CD4-positive, alpha-beta T cell (primary cell): ENCODE measurements at regions not wholly inside any gene's neighbourhood (a gene's known extent, or its start where the extent isn't known, plus 50 kb on each side); places are given as distances from the start of the nearest gene placed in this dataset.
"Not testable (repeated sequence)": the region's sequence is repeated elsewhere in the genome, so short reads cannot be mapped to it uniquely, and the experiment has no call there.

Experiments used
- ATAC-seq: fragments of 200-7000 bp; cut with Tn5 transposase; one replicate; pipeline ENCODE4 v1.10.0; 2022; ENCODE audit warnings: mild to moderate bottlenecking; ENCODE audit not compliant: poor library complexity
- CTCF ChIA-PET: fragments of 350-600 bp; sonication (Branson Sonifier 250); formaldehyde crosslinking; loops from one replicate; lab custom pipeline; 2021; ENCODE audit warnings: antibody characterized with exemption, inconsistent platforms; lab: Charles Lee
- POLR2A ChIA-PET: fragments of 350-600 bp; sonication (Branson Sonifier 250); formaldehyde crosslinking; loops from one replicate; lab custom pipeline; 2021; ENCODE audit warnings: antibody characterized with exemption, inconsistent platforms; lab: Charles Lee
- DNase-seq, 14 experiments: peaks; one replicate each; pipeline ENCODE4 v3.0.0-alpha.2; 2013 to 2020; ENCODE audit warnings: mixed read lengths in 2 of 14
- H3K27ac ChIP-seq, 2 donors: one replicate each; pipeline versions ENCODE4 v1.5.1 to v1.7.0; 2013; ENCODE audit warnings: low read length in 2 of 2, low read depth in 1 of 2, mild to moderate bottlenecking in 1 of 2
- H3K27me3 ChIP-seq, 2 experiments: 1 replicate in 1 of 2; 2 replicates in 1 of 2; pipeline versions ENCODE4 v1.6.1 to v1.7.0; 2013; ENCODE audit warnings: low read length in 2 of 2, control low read depth in 1 of 2, mild to moderate bottlenecking in 1 of 2, moderate library complexity in 1 of 2; ENCODE audit not compliant: insufficient read depth in 2 of 2, control insufficient read depth in 1 of 2
- H3K36me3 ChIP-seq: one replicate; pipeline ENCODE4 v1.6.1; 2013; ENCODE audit warnings: low read length, control low read depth; ENCODE audit not compliant: insufficient read depth
- H3K4me1 ChIP-seq: one replicate; pipeline ENCODE4 v1.6.1; 2013; ENCODE audit warnings: low read length, control low read depth; ENCODE audit not compliant: insufficient read depth
- H3K4me3 ChIP-seq: one replicate; pipeline ENCODE4 v1.5.1; 2013; ENCODE audit warnings: mild to moderate bottlenecking, low read length, moderate library complexity
- H3K9me3 ChIP-seq, 2 experiments: 1 replicate in 1 of 2; 2 replicates in 1 of 2; pipeline versions ENCODE4 v1.6.1 to v1.7.0; 2013; ENCODE audit warnings: low read length in 2 of 2, mild to moderate bottlenecking in 2 of 2, control low read depth in 1 of 2, moderate library complexity in 1 of 2; ENCODE audit not compliant: control insufficient read depth in 1 of 2, insufficient read depth in 1 of 2
- H3K27ac Mint-ChIP-seq: one replicate; pipeline ENCODE4 v1.8.0; 2020; ENCODE audit warnings: mixed read lengths
- H3K27me3 Mint-ChIP-seq: one replicate; pipeline ENCODE4 v1.8.0; 2021; ENCODE audit warnings: mixed read lengths
- H3K36me3 Mint-ChIP-seq: one replicate; pipeline ENCODE4 v1.8.0; 2021; ENCODE audit warnings: low read depth, mixed read lengths
- H3K4me1 Mint-ChIP-seq: one replicate; pipeline ENCODE4 v1.8.0; 2021; ENCODE audit warnings: low read depth, mixed read lengths
- H3K4me3 Mint-ChIP-seq: one replicate; pipeline ENCODE4 v1.8.0; 2020; ENCODE audit warnings: mild to moderate bottlenecking, mixed read lengths
- H3K9me3 Mint-ChIP-seq: one replicate; pipeline ENCODE4 v1.8.0; 2020; ENCODE audit warnings: mixed read lengths
- CTCF ChIP-seq: fragments of 200-600 bp; IDR thresholded peaks from one replicate; pipeline ENCODE4 v1.8.0; 2022; ENCODE audit warnings: antibody characterized with exemption, mild to moderate bottlenecking
- intact Hi-C, 2 experiments: fragments of 100-400 bp; cut with DNase I in 1 of 2; cut with micrococcal nuclease in 1 of 2; formaldehyde crosslinking; loops; one replicate each; pipeline versions ENCODE4 v1.15.1 to v1.9.0; 2023 to 2025; cut with DNase I, micrococcal nuclease

GRCh38 chr3:124362455-124362854, 367.8 kb upstream of the UMPS start:
- no peaks in the 10 kb centered on the region for H3K9me3 ChIP-seq
- intact Hi-C loops: no loop called here
- peaks cover 23% of the 10 kb centered on the region for H3K27me3 Mint-ChIP-seq
- TF ChIP-seq CTCF: no peak
- H3K4me3 Mint-ChIP-seq: no peak overlapping the region
- no peak overlapping the region for H3K4me3 ChIP-seq
- CTCF ChIA-PET: no interaction called here
- H3K27ac Mint-ChIP-seq: no peak overlapping the region
- POLR2A ChIA-PET: no interaction called here
- H3K27ac ChIP-seq: no peak overlapping the region
- H3K9me3 Mint-ChIP-seq: no peaks in the 10 kb centered on the region
- H3K4me1 ChIP-seq: no peaks in the 10 kb centered on the region
- H3K27me3 ChIP-seq: peaks cover 3% of the 10 kb centered on the region in 2 experiments
- H3K36me3 ChIP-seq: no peaks in the 10 kb centered on the region
- ATAC-seq: no peak
- H3K36me3 Mint-ChIP-seq: no peaks in the 10 kb centered on the region
- no peak for DNase-seq
- H3K4me1 Mint-ChIP-seq: no peaks in the 10 kb centered on the region

DNA sequence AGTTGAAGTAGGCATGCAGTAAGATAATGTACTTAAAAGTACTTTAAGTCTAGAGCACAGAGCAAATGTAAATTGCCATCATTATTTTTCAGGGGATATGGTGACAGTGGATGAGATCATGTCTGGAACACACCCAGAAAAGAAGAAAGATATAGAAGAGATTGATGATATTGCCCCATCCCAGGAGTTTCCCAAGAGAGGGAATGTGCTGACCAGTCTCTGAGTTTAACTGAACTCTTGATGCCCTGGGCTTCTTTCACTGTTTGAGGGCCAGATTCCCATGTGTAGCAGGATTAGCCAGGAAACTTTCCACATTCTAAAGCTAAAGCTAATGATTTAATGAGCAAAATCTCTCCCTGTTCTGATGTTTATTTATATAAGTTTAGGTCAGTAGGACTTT, 366.8 kb upstream of the UMPS start:
- Histone ChIP-seq H3K27ac (no peak overlapping the region), H3K9me3 (no peaks in the 10 kb centered on the region), H3K4me3 (no peak overlapping the region), H3K4me1 (no peaks in the 10 kb centered on the region), H3K36me3 (no peaks in the 10 kb centered on the region), H3K27me3 (peaks cover 0 to 3% of the 10 kb centered on the region in 2 experiments)
- TF ChIP-seq CTCF: no peak
- Mint-ChIP-seq H3K27ac (no peak overlapping the region), H3K27me3 (peaks cover 23% of the 10 kb centered on the region), H3K4me1 (no peaks in the 10 kb centered on the region), H3K36me3 (no peaks in the 10 kb centered on the region), H3K4me3 (no peak overlapping the region), H3K9me3 (no peaks in the 10 kb centered on the region)
- intact Hi-C loops: no loop called here
- CTCF ChIA-PET: no interaction called here
- no peak for DNase-seq
- POLR2A ChIA-PET: no interaction called here
- ATAC-seq: no peak

DNA sequence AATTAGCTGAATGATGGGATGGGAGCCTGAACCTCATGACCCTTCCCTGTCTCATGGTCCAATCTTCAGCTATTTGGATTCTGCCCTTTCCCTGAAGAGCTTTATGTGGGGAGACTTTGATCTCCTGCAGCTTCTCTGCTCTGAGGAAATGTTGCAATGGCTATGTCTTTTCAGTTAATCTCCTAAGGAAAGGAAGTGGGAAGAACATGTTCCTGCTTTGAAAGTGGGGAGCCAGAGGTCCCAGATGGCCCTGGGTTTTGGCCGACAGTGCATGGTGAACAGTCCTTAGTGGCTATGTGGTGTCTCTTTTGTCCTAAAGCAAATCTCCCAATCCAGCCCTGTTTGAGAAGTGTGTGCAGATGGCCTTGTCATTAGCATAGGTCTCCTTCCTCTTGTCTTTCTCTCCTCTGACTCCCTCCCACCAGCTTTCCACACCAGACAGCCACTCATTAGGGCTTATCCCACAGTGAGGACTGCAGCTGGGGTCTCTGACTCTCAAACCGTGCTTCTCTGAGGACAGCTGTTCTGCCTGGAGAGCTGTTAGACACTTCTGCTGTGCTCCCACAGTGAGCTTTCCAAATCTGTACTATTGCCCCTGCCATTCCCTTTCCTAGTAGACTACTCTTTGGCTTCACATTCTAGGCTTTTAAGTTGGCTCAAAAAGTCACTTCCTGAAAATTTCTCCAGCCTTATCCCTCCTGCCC, 365.8 kb upstream of the UMPS start:
- Mint-ChIP-seq H3K4me3 (no peak overlapping the region), H3K36me3 (no peaks in the 10 kb centered on the region), H3K9me3 (no peaks in the 10 kb centered on the region), H3K27me3 (peaks cover 15% of the 10 kb centered on the region), H3K4me1 (no peaks in the 10 kb centered on the region), H3K27ac (no peak overlapping the region)
- H3K27me3 ChIP-seq: no peaks in the 10 kb centered on the region
- DNase-seq: no peak
- H3K4me1 ChIP-seq: no peaks in the 10 kb centered on the region
- no peaks in the 10 kb centered on the region for H3K9me3 ChIP-seq
- ChIA-PET POLR2A (no interaction called here), CTCF (no interaction called here)
- ATAC-seq: no peak
- no peak overlapping the region for H3K27ac ChIP-seq
- H3K4me3 ChIP-seq: no peak overlapping the region
- intact Hi-C loops: no loop called here
- no peak for TF ChIP-seq CTCF
- H3K36me3 ChIP-seq: no peaks in the 10 kb centered on the region

DNA sequence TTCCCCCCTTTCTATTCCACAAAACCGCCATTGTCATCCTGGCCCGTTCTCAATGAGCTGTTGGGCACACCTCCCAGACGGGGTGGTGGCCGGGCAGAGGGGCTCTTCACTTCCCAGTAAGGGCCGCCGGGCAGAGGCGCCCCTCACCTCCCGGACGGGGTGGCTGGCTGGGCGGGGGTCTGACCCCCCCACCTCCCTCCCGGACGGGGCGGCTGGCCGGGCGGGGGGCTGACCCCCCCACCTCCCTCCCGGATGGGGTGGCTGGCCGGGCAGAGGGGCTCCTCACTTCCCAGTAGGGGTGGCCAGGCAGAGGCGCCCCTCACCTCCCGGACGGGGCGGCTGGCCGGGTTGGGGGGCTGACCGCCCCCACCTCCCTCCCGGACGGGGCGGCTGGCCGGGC, 363.6 kb upstream of the UMPS start:
- DNase-seq, H3K9me3 ChIP-seq, H3K4me3 Mint-ChIP-seq, H3K4me3 ChIP-seq, H3K27me3 Mint-ChIP-seq, H3K36me3 ChIP-seq, H3K9me3 Mint-ChIP-seq, CTCF ChIA-PET, POLR2A ChIA-PET, H3K36me3 Mint-ChIP-seq, intact Hi-C loops, H3K27ac ChIP-seq, H3K4me1 Mint-ChIP-seq, H3K4me1 ChIP-seq, H3K27ac Mint-ChIP-seq, ATAC-seq, H3K27me3 ChIP-seq: not testable (repeated sequence)
